Testis (tissue), 2 donors: ENCODE measurements at regions not wholly inside any gene's neighbourhood (a gene's known extent, or its start where the extent isn't known, plus 50 kb on each side); places are given as distances from the start of the nearest gene placed in this dataset.

Experiments used
- CTCF ChIP-seq, 3 experiments: fragments of 450-650 bp in 2 of 3; fragments of 200-600 bp in 1 of 3; sonication (generic) in 1 of 3; IDR thresholded peaks; one replicate each; pipeline ENCODE4 v1.5.1; 2016 to 2019; ENCODE audit warnings: antibody characterized with exemption in 3 of 3, mild to moderate bottlenecking in 2 of 3, moderate library complexity in 1 of 3
- POLR2A ChIP-seq: fragments of 450-650 bp; IDR thresholded peaks from one replicate; pipeline ENCODE4 v1.6.1; 2017; ENCODE audit warnings: antibody characterized with exemption, mild to moderate bottlenecking, moderate library complexity

- TF ChIP-seq CTCF (IDR thresholded peaks at IDR 0.05) (no peak), POLR2A (no peak)
Observed at GRCh38 chr12:115207216-115207915, 523.4 kb upstream of the TBX3 start.
